ENCODE measurements at regions not wholly inside any gene's neighbourhood (a gene's known extent, or its start where the extent isn't known, plus 50 kb on each side); places are given as distances from the start of the nearest gene placed in this dataset.

- TF ChIP-seq POLR2A (IDR thresholded peaks at IDR 0.05) (no peak), CTCF (IDR thresholded peaks at IDR 0.05) (no peak), POLR2AphosphoS5 (IDR thresholded peaks at IDR 0.05) (no peak)
These were observed 536.4 kb upstream of the UBE2E2 start for GRCh38 chr3:22666736-22667135.

Measured in gastroesophageal sphincter (tissue), 3 donors.